SK-N-MC (cell line): ENCODE measurements at regions not wholly inside any gene's neighbourhood (a gene's known extent, or its start where the extent isn't known, plus 50 kb on each side); places are given as distances from the start of the nearest gene placed in this dataset.
A peak's percentile ranks its signal among the peaks of the same experiment; 100 is the strongest.

ENCODE experiments used
- DNase-seq: peaks from one replicate; pipeline ENCODE4 v3.0.0-alpha.2; 2011; ENCODE audit warnings: low read depth, low spot score
- H3K27ac ChIP-seq: fragments of 200-600 bp; sonication (generic); 2 replicates; pipeline ENCODE4 v1.5.1; 2016; ENCODE audit warnings: mixed run types
- H3K36me3 ChIP-seq: fragments of 200-600 bp; sonication (generic); 2 replicates; pipeline ENCODE4 v1.6.1; 2017; ENCODE audit warnings: antibody characterized with exemption, low read length, mixed read lengths; ENCODE audit not compliant: insufficient read depth
- H3K4me3 ChIP-seq: fragments of 200-600 bp; sonication (generic); 2 replicates; pipeline ENCODE4 v1.5.1; 2016
- H3K9ac ChIP-seq: fragments of 200-600 bp; sonication (generic); 2 replicates; pipeline ENCODE4 v1.8.0; 2017; ENCODE audit warnings: mixed run types, mixed read lengths; ENCODE audit not compliant: insufficient read length
- H3K9me3 ChIP-seq: fragments of 200-600 bp; sonication (generic); 2 replicates; pipeline ENCODE4 v1.6.1; 2017; ENCODE audit warnings: low read depth, mild to moderate bottlenecking, antibody characterized with exemption, low read length, moderate library complexity, mixed read lengths
- EZH2 ChIP-seq: fragments of 200-600 bp; sonication (generic); IDR thresholded peaks from one replicate; pipeline ENCODE4 v1.6.1; 2017; ENCODE audit warnings: antibody characterized with exemption
- FOXP2 ChIP-seq: optimal IDR thresholded peaks from 2 replicates; pipeline ENCODE3; 2011; ENCODE audit warnings: mild to moderate bottlenecking, moderate library complexity; ENCODE audit not compliant: insufficient read depth; ENCODE audit errors: extremely low read length, control extremely low read depth
- POLR2AphosphoS5 ChIP-seq: IDR thresholded peaks from 2 replicates; pipeline ENCODE4 v1.6.1; 2012; ENCODE audit warnings: mild to moderate bottlenecking, low read depth, low read length, borderline replicate concordance

- TF ChIP-seq FOXP2 (no peak), EZH2 (no peak), POLR2AphosphoS5 (no peak)
- peak; percentile 26 for DNase-seq
- Histone ChIP-seq H3K36me3 (no peaks in the 10 kb centered on the region), H3K4me3 (no peak overlapping the region), H3K27ac (no peak overlapping the region), H3K9me3 (no peaks in the 10 kb centered on the region), H3K9ac (no peak overlapping the region)
These were observed 618.5 kb upstream of the MMS22L start for GRCh38 chr6:97901531-97901930.

- no peaks in the 10 kb centered on the region for H3K9me3 ChIP-seq
- H3K36me3 ChIP-seq: no peaks in the 10 kb centered on the region
- TF ChIP-seq POLR2AphosphoS5 (no peak), EZH2 (no peak), FOXP2 (no peak)
- no peak overlapping the region for H3K27ac ChIP-seq
- H3K9ac ChIP-seq: no peak overlapping the region
- no peak overlapping the region for H3K4me3 ChIP-seq
- no peak for DNase-seq
These were observed 626.4 kb upstream of the MMS22L start for GRCh38 chr6:97909380-97909779.

GRCh38 chr6:97913721-97914120 is 630.7 kb upstream of the MMS22L start:
- DNase-seq: no peak
- H3K9me3 ChIP-seq: no peaks in the 10 kb centered on the region
- no peak overlapping the region for H3K9ac ChIP-seq
- H3K36me3 ChIP-seq: no peaks in the 10 kb centered on the region
- no peak for TF ChIP-seq EZH2
- TF ChIP-seq FOXP2: no peak
- TF ChIP-seq POLR2AphosphoS5: no peak
- H3K27ac ChIP-seq: no peak overlapping the region
- H3K4me3 ChIP-seq: no peak overlapping the region

GRCh38 chr6:97914912-97915311 is 631.9 kb upstream of the MMS22L start:
- Histone ChIP-seq H3K27ac (peak overlapping the region; percentile 52; the same call in 1 of the 2 replicates), H3K36me3 (no peaks in the 10 kb centered on the region), H3K9me3 (no peaks in the 10 kb centered on the region), H3K9ac (no peak overlapping the region), H3K4me3 (peak overlapping the region; percentile 66; the same call in 1 of the 2 replicates)
- no peak for DNase-seq
- TF ChIP-seq POLR2AphosphoS5: no peak

- DNase-seq: peak; percentile 68
- no peak for TF ChIP-seq FOXP2
- TF ChIP-seq POLR2AphosphoS5: peak; percentile 54; the same call in 1 of the 2 replicates
- no peaks in the 10 kb centered on the region for H3K36me3 ChIP-seq
- H3K9ac ChIP-seq: no peak overlapping the region
- peak overlapping the region; percentile 52; the same call in 1 of the 2 replicates for H3K27ac ChIP-seq
- H3K4me3 ChIP-seq: peak overlapping the region; percentile 66
- H3K9me3 ChIP-seq: no peaks in the 10 kb centered on the region
These were observed 632.5 kb upstream of the MMS22L start for GRCh38 chr6:97915537-97915936.

- DNase-seq: no peak
- TF ChIP-seq POLR2AphosphoS5 (no peak), FOXP2 (no peak), EZH2 (no peak)
These were observed 634.4 kb upstream of the MMS22L start for GRCh38 chr6:97917369-97917768.

GRCh38 chr6:97919046-97919445 is 636.0 kb upstream of the MMS22L start:
- H3K27ac ChIP-seq: peak overlapping the region; percentile 57
- H3K9me3 ChIP-seq: no peaks in the 10 kb centered on the region
- no peak overlapping the region for H3K9ac ChIP-seq
- H3K4me3 ChIP-seq: no peak overlapping the region
- H3K36me3 ChIP-seq: no peaks in the 10 kb centered on the region
- DNase-seq: no peak
- TF ChIP-seq EZH2 (no peak), POLR2AphosphoS5 (no peak), FOXP2 (no peak)

More at GRCh38 chr6:97917369-97917768, 634.4 kb upstream of the MMS22L start:
- H3K36me3 ChIP-seq: no peaks in the 10 kb centered on the region
- no peak overlapping the region for H3K4me3 ChIP-seq
- H3K27ac ChIP-seq: no peak overlapping the region
- H3K9ac ChIP-seq: no peak overlapping the region
- no peaks in the 10 kb centered on the region for H3K9me3 ChIP-seq

GRCh38 chr6:97919631-97920030 is 636.6 kb upstream of the MMS22L start:
- H3K36me3 ChIP-seq: no peaks in the 10 kb centered on the region
- no peak overlapping the region for H3K4me3 ChIP-seq
- H3K9ac ChIP-seq: no peak overlapping the region
- no peak for TF ChIP-seq EZH2
- no peak for TF ChIP-seq POLR2AphosphoS5
- no peak for TF ChIP-seq FOXP2
- DNase-seq: no peak
- H3K27ac ChIP-seq: peak overlapping the region; percentile 57
- H3K9me3 ChIP-seq: no peaks in the 10 kb centered on the region

- H3K27ac ChIP-seq: no peak overlapping the region
- H3K9me3 ChIP-seq: no peaks in the 10 kb centered on the region
- TF ChIP-seq EZH2: no peak
- no peak for TF ChIP-seq FOXP2
- TF ChIP-seq POLR2AphosphoS5: no peak
- no peak overlapping the region for H3K4me3 ChIP-seq
- no peak for DNase-seq
- H3K36me3 ChIP-seq: no peaks in the 10 kb centered on the region
- no peak overlapping the region for H3K9ac ChIP-seq
These were observed 640.2 kb upstream of the MMS22L start for GRCh38 chr6:97923249-97923648.
